Activated naive CD4-positive, alpha-beta T cell treated with anti-CD3 and anti-CD28 coated beads, Interleukin-2, amount 50 U/mL, for 72 hours (primary cell): ENCODE measurements at regions not wholly inside any gene's neighbourhood (a gene's known extent, or its start where the extent isn't known, plus 50 kb on each side); places are given as distances from the start of the nearest gene placed in this dataset.
A peak's percentile ranks its signal among the peaks of the same experiment; 100 is the strongest.

Experiments used
- ATAC-seq, 2 donors: fragments of 150-1000 bp; cut with Tn5 transposase; 2 replicates each; pipeline ENCODE4 v1.10.0; 2021; ENCODE audit warnings: mild to moderate bottlenecking in 2 of 2, moderate library complexity in 2 of 2
- DNase-seq, 2 donors: peaks; one replicate each; pipeline ENCODE4 v3.0.0; 2021 to 2022; ENCODE audit warnings: low spot score in 2 of 2
- H3K27ac Mint-ChIP-seq, 2 donors: one replicate each; pipeline ENCODE4 v1.8.0; 2022; ENCODE audit warnings: mild to moderate bottlenecking in 2 of 2, mixed read lengths in 2 of 2
- H3K36me3 Mint-ChIP-seq, 2 donors: one replicate each; pipeline ENCODE4 v1.8.0; 2022; ENCODE audit warnings: mixed read lengths in 2 of 2
- H3K9me3 Mint-ChIP-seq, 2 donors: one replicate each; pipeline ENCODE4 v1.8.0; 2022; ENCODE audit warnings: mixed read lengths in 2 of 2

GRCh38 chr15:94077938-94078337 is 153.4 kb upstream of the MCTP2 start:
- ATAC-seq (no peak), DNase-seq (no peak)
- no peaks in the 10 kb centered on the region for H3K9me3 Mint-ChIP-seq
- no peak overlapping the region for H3K27ac Mint-ChIP-seq
- no peaks in the 10 kb centered on the region for H3K36me3 Mint-ChIP-seq

DNA sequence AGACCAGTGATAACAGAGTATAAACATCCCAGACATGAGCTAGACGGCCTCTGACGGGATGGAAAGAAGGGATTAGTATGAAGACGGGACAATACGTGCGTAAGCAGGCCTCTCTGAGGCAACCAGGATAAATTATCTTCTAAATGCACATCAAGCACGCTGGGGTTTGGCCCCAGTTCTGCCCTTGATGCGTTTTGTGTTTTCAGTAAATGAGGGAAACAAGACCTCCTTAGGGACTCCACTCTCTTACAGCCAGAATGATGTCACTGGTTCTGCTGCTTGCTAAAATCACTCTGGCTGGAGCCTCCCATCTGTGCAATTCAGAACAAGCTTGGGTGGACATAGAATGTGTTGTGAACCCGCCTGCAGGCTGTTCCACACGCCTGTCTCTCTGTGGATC is 156.0 kb upstream of the MCTP2 start:
- Mint-ChIP-seq H3K36me3 (no peaks in the 10 kb centered on the region), H3K27ac (no peak overlapping the region), H3K9me3 (no peaks in the 10 kb centered on the region)
- ATAC-seq = no peak
- DNase-seq = no peak

DNA sequence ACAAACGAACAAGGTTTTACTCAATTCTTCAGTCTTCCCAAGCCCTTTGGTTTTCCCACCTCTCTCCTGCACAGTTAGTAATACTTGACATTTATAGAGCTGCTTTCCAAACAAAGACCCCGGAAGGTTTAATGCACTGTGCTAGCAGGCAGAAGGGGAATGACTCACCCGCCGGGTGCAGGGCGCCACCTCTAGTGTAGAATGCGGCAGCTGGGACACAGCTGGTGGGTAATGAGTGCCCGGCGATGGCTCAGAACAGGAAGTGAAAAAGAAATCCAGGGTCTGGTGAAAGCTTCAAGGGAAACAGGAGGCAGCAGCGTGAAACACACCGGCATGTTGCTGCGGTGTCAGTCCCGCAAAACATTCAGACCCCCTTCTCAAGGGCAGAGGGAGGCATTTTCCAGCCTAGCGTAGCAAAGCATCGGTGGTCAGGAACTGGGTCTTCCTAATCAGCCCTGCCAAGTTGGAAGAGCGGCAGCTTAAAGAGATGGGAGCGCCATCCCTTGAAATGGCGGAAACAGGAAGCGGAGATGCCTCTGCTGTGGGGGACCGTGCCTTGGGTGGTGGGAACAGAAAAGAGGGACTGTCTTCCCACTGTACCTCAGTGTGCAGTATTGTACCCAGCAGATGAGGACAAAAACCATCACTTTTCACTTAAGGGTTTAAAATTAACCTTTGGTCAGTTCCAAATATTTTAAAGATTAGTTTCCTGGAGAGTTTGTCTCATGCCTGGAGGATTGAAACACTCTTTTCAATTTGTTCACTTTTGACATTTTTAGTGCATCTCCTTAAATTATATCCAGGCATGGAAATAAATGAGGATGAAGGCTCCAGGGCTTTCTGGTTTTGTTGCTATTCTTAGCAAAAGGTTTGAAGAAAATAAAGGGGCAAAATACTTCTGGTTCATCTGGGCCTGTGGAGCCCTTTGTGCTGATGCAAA is 160.7 kb upstream of the MCTP2 start:
- DNase-seq = no peak
- H3K9me3 Mint-ChIP-seq = no peaks in the 10 kb centered on the region
- H3K27ac Mint-ChIP-seq = no peak overlapping the region
- ATAC-seq = no peak
- no peaks in the 10 kb centered on the region for H3K36me3 Mint-ChIP-seq

DNA sequence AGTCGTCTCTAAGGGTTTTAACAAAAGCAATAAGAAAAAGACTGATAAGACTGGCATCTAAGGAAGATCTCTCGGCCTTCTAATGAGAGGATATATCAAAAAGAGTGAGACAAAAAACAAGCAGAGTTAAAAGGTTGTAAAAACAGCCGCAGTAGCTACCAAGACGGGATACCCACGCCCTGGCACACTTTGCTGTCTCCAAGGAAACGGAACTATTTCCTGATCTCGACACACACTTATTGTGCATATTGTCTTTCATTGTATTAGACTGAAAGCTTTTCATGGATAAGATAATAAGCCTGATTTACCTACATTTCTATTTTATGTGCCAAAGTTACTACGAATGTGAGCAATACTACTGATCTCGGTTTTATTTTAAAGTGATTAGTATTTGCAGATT is 161.5 kb upstream of the MCTP2 start:
- no peaks in the 10 kb centered on the region for H3K9me3 Mint-ChIP-seq
- no peaks in the 10 kb centered on the region for H3K36me3 Mint-ChIP-seq
- DNase-seq (no peak), ATAC-seq (no peak)
- H3K27ac Mint-ChIP-seq = no peak overlapping the region

- H3K27ac Mint-ChIP-seq = no peak overlapping the region
- H3K36me3 Mint-ChIP-seq = no peaks in the 10 kb centered on the region
These were observed 164.6 kb upstream of the MCTP2 start for GRCh38 chr15:94066811-94067210.

DNA sequence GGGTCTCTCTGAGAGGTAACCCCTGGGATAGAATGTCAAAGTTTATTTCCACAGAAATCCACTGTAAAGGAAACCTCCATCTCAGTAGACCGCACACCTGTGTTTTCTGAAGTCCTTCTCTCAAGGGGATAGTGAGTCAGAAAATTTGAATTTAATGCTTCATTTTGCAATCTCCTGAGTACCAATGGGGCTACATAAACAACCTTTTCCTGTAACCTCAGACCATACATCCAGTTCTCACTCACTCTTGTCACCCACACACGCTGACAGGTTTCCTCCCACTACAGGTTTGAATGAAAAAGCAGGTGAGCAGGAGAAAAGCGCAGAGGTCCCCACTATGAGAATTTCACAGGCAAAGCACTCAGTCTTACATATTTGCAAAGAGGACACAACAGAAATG is 165.3 kb upstream of the MCTP2 start:
- H3K27ac Mint-ChIP-seq = no peak overlapping the region
- no peaks in the 10 kb centered on the region for H3K36me3 Mint-ChIP-seq
- DNase-seq (no peak), ATAC-seq (peak in 1 of 2 donors; percentile 73)
- no peaks in the 10 kb centered on the region for H3K9me3 Mint-ChIP-seq

More at GRCh38 chr15:94066811-94067210, 164.6 kb upstream of the MCTP2 start:
- DNase-seq = no peak
- no peak for ATAC-seq
- H3K9me3 Mint-ChIP-seq = no peaks in the 10 kb centered on the region

- no peak for ATAC-seq
- Mint-ChIP-seq H3K36me3 (no peaks in the 10 kb centered on the region), H3K27ac (no peak overlapping the region), H3K9me3 (no peaks in the 10 kb centered on the region)
- DNase-seq = no peak
These were observed 166.6 kb upstream of the MCTP2 start for GRCh38 chr15:94064676-94065313.

- no peaks in the 10 kb centered on the region for H3K9me3 Mint-ChIP-seq
- no peak overlapping the region for H3K27ac Mint-ChIP-seq
- H3K36me3 Mint-ChIP-seq = no peaks in the 10 kb centered on the region
- ATAC-seq (no peak), DNase-seq (no peak)
These were observed 170.3 kb upstream of the MCTP2 start for GRCh38 chr15:94061041-94061440.

DNA sequence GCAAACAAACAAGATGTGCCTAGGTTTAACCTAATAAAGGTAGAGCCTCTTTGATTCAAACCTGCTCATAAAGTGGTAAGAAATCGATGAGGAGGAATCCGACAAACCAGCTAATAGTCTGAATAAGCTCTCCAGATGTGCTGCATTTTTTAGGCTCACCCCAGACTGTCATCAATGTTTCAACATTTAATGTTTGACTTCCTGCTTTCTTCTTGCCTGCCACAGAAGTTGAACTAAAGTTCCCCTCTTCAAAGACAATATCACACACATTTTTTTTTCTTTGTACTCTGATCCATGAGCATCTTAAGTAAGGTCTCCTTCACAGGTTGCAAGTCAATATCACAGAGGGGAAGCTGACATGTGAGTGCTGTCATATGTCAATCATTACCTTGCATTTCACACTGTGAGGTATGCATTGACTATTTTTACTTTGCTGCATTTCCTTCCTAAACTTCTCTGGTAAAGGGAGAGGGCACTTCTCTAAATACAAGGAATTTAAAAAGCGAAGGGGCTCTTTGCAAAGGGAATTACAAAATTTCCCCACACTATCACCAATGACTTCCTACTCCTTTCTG is 172.3 kb upstream of the MCTP2 start:
- H3K27ac Mint-ChIP-seq = no peak overlapping the region
- ATAC-seq (no peak), DNase-seq (no peak)
- H3K36me3 Mint-ChIP-seq = no peaks in the 10 kb centered on the region
- no peaks in the 10 kb centered on the region for H3K9me3 Mint-ChIP-seq

GRCh38 chr15:94057305-94057704 is 174.1 kb upstream of the MCTP2 start:
- DNase-seq = no peak
- Mint-ChIP-seq H3K27ac (no peak overlapping the region), H3K9me3 (no peaks in the 10 kb centered on the region), H3K36me3 (no peaks in the 10 kb centered on the region)
- no peak for ATAC-seq

DNA sequence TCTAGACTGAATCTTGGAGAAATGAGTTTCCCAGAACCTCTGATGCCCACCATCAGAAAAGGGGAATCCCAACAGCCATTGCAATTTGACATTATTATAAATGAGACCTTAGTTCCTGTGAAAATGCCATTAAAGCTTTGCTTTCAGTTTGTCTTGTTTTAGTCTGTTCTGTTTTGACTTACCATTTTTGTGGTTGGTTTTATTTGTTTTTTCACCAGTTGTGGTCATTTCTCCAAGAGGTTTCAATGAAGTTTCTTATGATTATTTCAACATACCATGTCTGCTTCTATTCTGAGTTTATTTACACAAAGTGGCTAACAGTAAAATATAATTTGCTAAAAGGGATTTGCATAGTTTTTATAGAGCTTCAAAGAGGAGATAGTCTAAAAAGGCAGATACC is 175.0 kb upstream of the MCTP2 start:
- Mint-ChIP-seq H3K9me3 (no peaks in the 10 kb centered on the region), H3K27ac (no peak overlapping the region), H3K36me3 (no peaks in the 10 kb centered on the region)
- DNase-seq = no peak
- no peak for ATAC-seq

DNA sequence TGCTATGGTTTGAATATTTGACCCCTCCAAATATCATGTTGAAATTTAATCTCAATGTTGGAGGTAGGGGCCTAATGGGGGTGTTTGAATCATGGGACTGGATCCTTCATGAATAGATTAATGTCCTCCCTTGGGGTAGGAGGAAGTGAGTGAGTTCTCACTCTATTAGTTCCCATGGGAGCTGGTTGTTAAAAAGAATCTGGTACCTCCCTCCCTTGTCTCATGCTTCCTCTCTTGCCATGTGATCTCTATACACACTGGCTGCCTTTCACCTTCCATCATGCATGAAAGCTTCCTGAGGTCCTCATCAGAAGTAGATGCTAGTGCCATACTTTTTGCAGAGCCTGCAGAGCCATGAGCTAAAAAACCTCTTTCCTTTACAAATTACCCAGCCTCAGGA is 177.7 kb upstream of the MCTP2 start:
- Mint-ChIP-seq H3K9me3 (no peaks in the 10 kb centered on the region), H3K27ac (no peak overlapping the region), H3K36me3 (no peaks in the 10 kb centered on the region)
- DNase-seq = no peak
- ATAC-seq = no peak

GRCh38 chr15:94052711-94053110 is 178.7 kb upstream of the MCTP2 start:
- no peaks in the 10 kb centered on the region for H3K36me3 Mint-ChIP-seq
- no peak overlapping the region for H3K27ac Mint-ChIP-seq
- no peak for ATAC-seq

DNA sequence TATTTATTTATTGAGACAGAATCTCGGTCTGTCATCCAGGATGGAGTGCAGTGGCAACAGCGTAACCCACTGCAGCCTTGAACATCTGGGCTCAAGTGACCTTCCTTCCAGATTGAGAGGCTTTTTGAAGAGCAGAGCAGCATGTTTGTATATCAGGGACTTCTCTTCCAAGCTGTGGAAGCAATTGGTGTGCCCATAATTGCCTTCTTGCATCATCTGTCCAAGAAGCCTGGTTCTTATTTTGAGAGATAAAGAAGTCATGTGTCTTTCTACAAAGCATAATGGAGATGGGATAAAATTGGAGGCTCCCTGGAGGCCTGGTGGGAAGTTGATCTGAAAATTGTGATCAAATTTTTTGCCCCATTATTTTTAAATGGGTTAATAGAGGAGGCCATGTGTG is 183.8 kb upstream of the MCTP2 start:
- Mint-ChIP-seq H3K36me3 (no peaks in the 10 kb centered on the region), H3K27ac (no peak overlapping the region), H3K9me3 (peaks cover 0 to 5% of the 10 kb centered on the region in 2 donors)
- ATAC-seq (no peak), DNase-seq (no peak)

More at GRCh38 chr15:94052711-94053110, 178.7 kb upstream of the MCTP2 start:
- no peaks in the 10 kb centered on the region for H3K9me3 Mint-ChIP-seq
- no peak for DNase-seq

DNA sequence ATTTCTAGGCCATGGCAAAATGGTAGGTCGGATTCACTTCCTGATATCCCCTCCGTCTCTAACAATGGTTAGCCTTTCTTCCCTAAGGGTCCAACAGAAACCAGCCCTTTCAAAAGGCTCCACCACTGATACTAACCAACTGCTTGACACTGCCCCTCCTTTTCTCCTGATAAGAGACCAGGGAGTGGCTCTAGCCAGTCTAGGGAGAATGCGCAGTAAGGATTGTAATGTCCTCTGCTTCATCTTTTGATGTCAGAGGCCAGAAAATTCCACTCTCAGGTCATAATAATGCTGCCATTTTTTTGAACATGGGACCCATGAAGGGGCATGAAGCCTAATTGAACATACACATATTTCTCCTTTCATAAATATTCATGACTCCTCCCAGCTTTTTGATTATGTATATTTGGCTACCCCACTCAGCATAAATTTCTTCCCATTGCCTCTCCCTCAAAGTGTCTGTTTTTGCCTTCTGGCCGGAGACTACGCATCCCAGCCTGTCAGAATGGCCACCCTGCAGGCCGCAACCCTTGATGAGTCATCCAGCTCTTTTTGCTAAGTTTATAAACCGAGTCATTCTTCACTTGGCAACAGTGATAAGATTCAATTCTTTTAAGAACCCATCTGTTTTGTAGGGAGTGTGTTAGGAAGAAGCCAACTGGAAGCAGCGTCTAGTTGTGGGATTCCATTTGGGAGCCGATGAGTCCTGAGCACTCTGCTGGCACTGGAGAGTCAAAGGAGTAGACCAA is 189.0 kb upstream of the MCTP2 start:
- DNase-seq = no peak
- Mint-ChIP-seq H3K9me3 (peaks cover 5% of the 10 kb centered on the region in 2 donors), H3K27ac (no peak overlapping the region), H3K36me3 (no peaks in the 10 kb centered on the region)
- ATAC-seq = no peak

DNA sequence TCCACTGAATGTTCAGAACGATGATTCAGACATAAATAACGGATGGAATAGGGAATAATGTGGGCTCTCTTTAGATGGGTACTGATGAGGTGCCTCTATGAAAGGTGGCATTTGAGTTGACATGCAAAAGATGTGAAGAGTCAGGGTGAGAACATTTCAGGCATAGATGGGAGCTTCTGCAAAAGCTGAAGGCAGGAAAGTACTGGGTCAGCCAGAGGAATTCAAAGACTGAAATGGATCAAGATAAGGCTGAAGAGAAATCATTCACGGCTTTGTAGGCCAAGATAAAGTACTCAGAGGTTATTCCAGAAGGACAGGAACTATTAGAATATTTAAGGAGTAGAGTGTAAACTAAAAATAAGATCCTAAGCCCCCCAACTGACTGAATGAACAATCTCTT is 189.6 kb upstream of the MCTP2 start:
- Mint-ChIP-seq H3K36me3 (no peaks in the 10 kb centered on the region), H3K9me3 (peaks cover 5% of the 10 kb centered on the region in 2 donors), H3K27ac (no peak overlapping the region)
- DNase-seq (no peak), ATAC-seq (no peak)
